Esophagus muscularis mucosa (tissue), 3 donors: ENCODE measurements at regions not wholly inside any gene's neighbourhood (a gene's known extent, or its start where the extent isn't known, plus 50 kb on each side); places are given as distances from the start of the nearest gene placed in this dataset.

Experiments
- CTCF ChIP-seq, 3 experiments: fragments of 200-600 bp in 2 of 3; fragments of 450-650 bp in 1 of 3; sonication (generic) in 2 of 3; IDR thresholded peaks; one replicate each; pipeline ENCODE4 v1.5.1; 2017 to 2019; ENCODE audit warnings: antibody characterized with exemption in 3 of 3, mild to moderate bottlenecking in 2 of 3, moderate library complexity in 1 of 3
- POLR2AphosphoS5 ChIP-seq, 2 donors: sonication (generic); formaldehyde crosslinking; IDR thresholded peaks; one replicate each; pipeline ENCODE4 v1.6.1; 2017; ENCODE audit warnings: antibody characterized with exemption in 2 of 2

- TF ChIP-seq CTCF (IDR thresholded peaks at IDR 0.05) (no peak), POLR2AphosphoS5 (IDR thresholded peaks at IDR 0.05) (no peak)
Observed at GRCh38 chr2:19719540-19719939, 182.2 kb downstream of the TTC32 start.
